Mesendoderm (in vitro differentiated cells): ENCODE measurements at regions not wholly inside any gene's neighbourhood (a gene's known extent, or its start where the extent isn't known, plus 50 kb on each side); places are given as distances from the start of the nearest gene placed in this dataset.
"Not testable (repeated sequence)": the region's sequence is repeated elsewhere in the genome, so short reads cannot be mapped to it uniquely, and the experiment has no call there.

Experiments
- DNase-seq: peaks from one replicate; pipeline ENCODE4 v3.0.0; 2013
- H2AK5ac ChIP-seq: 2 replicates; pipeline ENCODE4 v1.6.1; 2013; ENCODE audit warnings: low read length, inconsistent platforms
- H2BK120ac ChIP-seq: 2 replicates; pipeline ENCODE4 v1.6.1; 2013; ENCODE audit warnings: low read depth, mild to moderate bottlenecking, low read length, moderate library complexity, mixed read lengths
- H2BK15ac ChIP-seq: replicated peaks from 2 replicates; pipeline ENCODE4 v1.6.1; 2013; ENCODE audit warnings: low read depth, mild to moderate bottlenecking, moderate library complexity
- H2BK5ac ChIP-seq: 2 replicates; pipeline ENCODE4 v1.6.1; 2013; ENCODE audit warnings: low read length, inconsistent platforms
- H3K18ac ChIP-seq: 2 replicates; pipeline ENCODE4 v1.6.1; 2013; ENCODE audit warnings: mild to moderate bottlenecking, low read length, mixed read lengths
- H3K23ac ChIP-seq: one replicate; pipeline ENCODE4 v1.6.1; 2013; ENCODE audit warnings: low read length
- H3K27ac ChIP-seq: 2 replicates; pipeline ENCODE4 v1.5.1; 2013; ENCODE audit warnings: low read depth, mild to moderate bottlenecking, inconsistent platforms, low read length, moderate library complexity
- H3K27me3 ChIP-seq: 2 replicates; pipeline ENCODE4 v1.6.1; 2013; ENCODE audit warnings: low read length, control low read depth, mild to moderate bottlenecking, inconsistent platforms; ENCODE audit not compliant: insufficient read depth, poor library complexity
- H3K36me3 ChIP-seq: 2 replicates; pipeline ENCODE4 v1.6.1; 2013; ENCODE audit warnings: low read length, inconsistent platforms; ENCODE audit not compliant: control insufficient read depth, insufficient read depth
- H3K4ac ChIP-seq: one replicate; pipeline ENCODE4 v1.6.1; 2013; ENCODE audit warnings: low read depth, mild to moderate bottlenecking, low read length, moderate library complexity
- H3K4me1 ChIP-seq: 2 replicates; pipeline ENCODE4 v1.6.1; 2013; ENCODE audit warnings: low read depth, low read length, inconsistent platforms; ENCODE audit not compliant: control insufficient read depth
- H3K4me2 ChIP-seq: 2 replicates; pipeline ENCODE4 v1.6.1; 2013; ENCODE audit warnings: low read length
- H3K4me3 ChIP-seq: 2 replicates; pipeline ENCODE4 v1.5.1; 2013; ENCODE audit warnings: mild to moderate bottlenecking, low read length
- H3K56ac ChIP-seq: one replicate; pipeline ENCODE4 v1.6.1; 2013; ENCODE audit warnings: low read length
- H3K79me1 ChIP-seq: 2 replicates; pipeline ENCODE4 v1.6.1; 2013; ENCODE audit warnings: low read length, inconsistent platforms
- H3K79me2 ChIP-seq: 2 replicates; pipeline ENCODE4 v1.6.1; 2013; ENCODE audit warnings: mild to moderate bottlenecking, low read length; ENCODE audit not compliant: control insufficient read depth, insufficient read depth
- H3K9ac ChIP-seq: 2 replicates; pipeline ENCODE4 v1.6.1; 2013; ENCODE audit warnings: low read length, inconsistent platforms
- H4K5ac ChIP-seq: one replicate; pipeline ENCODE4 v1.6.1; 2013; ENCODE audit warnings: low read length
- H4K8ac ChIP-seq: one replicate; pipeline ENCODE4 v1.6.1; 2013; ENCODE audit warnings: low read depth, mild to moderate bottlenecking, control low read depth, low read length, moderate library complexity
- WGBS: extraction: QIAGEN DNeasy Blood & Tissue Kit; methylation state at CpG from one replicate; pipeline ENCODE4 v1.1.7; 2013; ENCODE audit warnings: low lambda C conversion rate, missing lambda C conversion rate; ENCODE audit not compliant: insufficient coverage; ENCODE audit errors: extremely low coverage; 5-methylcytosine and 5-hydroxymethylcytosine counted together

DNA sequence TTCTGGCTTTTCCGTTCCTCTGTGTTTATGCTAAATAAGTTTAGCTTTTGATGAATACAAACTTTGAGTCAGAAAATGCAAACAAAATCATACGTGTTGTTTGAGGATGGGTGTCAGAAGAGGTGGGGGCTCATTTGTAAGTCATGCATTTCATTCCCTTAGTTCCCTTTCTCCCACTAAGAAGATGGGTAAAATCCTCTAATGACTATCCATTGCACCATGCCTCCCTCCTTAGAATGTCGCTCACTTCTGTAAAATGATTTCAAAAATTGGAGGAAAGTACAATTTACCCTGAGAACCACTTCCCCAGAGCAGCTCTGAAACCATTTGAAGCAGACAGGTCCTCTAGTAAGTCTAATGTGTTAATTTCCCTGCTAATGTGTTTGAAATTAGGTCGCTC, 629.6 kb upstream of the VRK2 start:
- H3K56ac ChIP-seq, result no peak overlapping the region
- H3K4me3 ChIP-seq, result no peak overlapping the region
- H3K79me1 ChIP-seq, result no peaks in the 10 kb centered on the region
- H3K27me3 ChIP-seq, result no peaks in the 10 kb centered on the region
- no peaks in the 10 kb centered on the region for H3K36me3 ChIP-seq
- H3K9ac ChIP-seq, result no peak overlapping the region
- no peak overlapping the region for H3K4me2 ChIP-seq
- H4K5ac ChIP-seq, result no peak overlapping the region
- no peak overlapping the region for H2BK5ac ChIP-seq
- H3K79me2 ChIP-seq, result no peaks in the 10 kb centered on the region
- no peak overlapping the region for H3K4ac ChIP-seq
- H3K18ac ChIP-seq, result no peak overlapping the region
- no peak for DNase-seq
- H3K4me1 ChIP-seq, result no peaks in the 10 kb centered on the region
- WGBS, result no CpG with 5 or more reads among the region's 4 CpGs
- no peak overlapping the region for H2AK5ac ChIP-seq
- H3K23ac ChIP-seq, result no peak overlapping the region
- no peak overlapping the region for H2BK15ac ChIP-seq
- no peak overlapping the region for H2BK120ac ChIP-seq
- H4K8ac ChIP-seq, result no peak overlapping the region
- H3K27ac ChIP-seq, result no peak overlapping the region

DNA sequence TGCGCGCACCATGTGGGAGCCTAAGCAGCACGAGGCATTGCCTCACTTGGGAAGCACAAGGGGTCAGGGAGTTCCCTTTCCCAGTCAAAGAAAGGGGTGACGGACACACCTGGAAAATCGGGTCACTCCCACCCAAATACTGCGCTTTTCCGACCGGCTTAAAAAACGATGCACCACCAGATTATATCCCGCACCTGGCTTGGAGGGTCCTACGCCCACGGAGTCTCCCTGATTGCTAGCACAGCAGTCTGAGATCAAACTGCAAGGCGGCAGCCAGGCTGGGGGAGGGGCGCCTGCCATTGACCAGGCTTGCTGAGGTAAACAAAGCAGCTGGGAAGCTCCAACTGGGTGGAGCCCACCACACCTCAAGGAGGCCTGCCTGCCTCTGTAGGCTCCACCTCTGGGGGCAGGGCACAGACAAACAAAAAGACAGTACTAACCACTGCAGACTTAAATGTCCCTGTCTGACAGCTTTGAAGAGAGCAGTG, 627.7 kb upstream of the VRK2 start:
- not testable (repeated sequence) for H2AK5ac ChIP-seq, H3K4me2 ChIP-seq, H3K27ac ChIP-seq, H3K4ac ChIP-seq, H3K23ac ChIP-seq, H3K4me1 ChIP-seq, H3K18ac ChIP-seq, H2BK5ac ChIP-seq, H2BK120ac ChIP-seq, DNase-seq, H3K56ac ChIP-seq, H4K8ac ChIP-seq, H4K5ac ChIP-seq, H3K79me2 ChIP-seq, H3K4me3 ChIP-seq, H2BK15ac ChIP-seq, H3K27me3 ChIP-seq, H3K36me3 ChIP-seq, H3K9ac ChIP-seq, H3K79me1 ChIP-seq
- WGBS, result no CpG with 5 or more reads among the region's 14 CpGs

DNA sequence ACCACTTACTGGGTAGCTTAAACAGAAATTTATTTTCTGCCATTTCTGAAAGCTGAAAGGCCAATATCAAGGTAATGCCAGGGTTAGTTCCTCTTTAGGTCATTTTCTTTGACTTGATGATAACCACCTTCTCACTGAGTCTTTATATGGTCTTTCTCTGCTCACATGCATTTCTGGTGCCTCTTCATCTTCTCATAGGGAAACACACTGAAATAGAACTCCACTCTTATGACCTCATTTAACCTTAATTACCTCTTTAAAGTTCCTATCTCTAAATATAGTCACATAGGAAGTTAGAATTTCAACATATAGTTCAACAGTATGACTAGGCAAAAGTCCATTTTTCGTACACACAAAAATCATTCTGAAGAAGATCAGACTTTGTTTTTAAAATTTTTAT, 616.8 kb upstream of the VRK2 start:
- no peaks in the 10 kb centered on the region for H3K36me3 ChIP-seq
- H4K8ac ChIP-seq, result no peak overlapping the region
- H2BK5ac ChIP-seq, result no peak overlapping the region
- H3K4ac ChIP-seq, result no peak overlapping the region
- no peak overlapping the region for H3K23ac ChIP-seq
- no peaks in the 10 kb centered on the region for H3K79me2 ChIP-seq
- H3K4me2 ChIP-seq, result no peak overlapping the region
- H3K4me1 ChIP-seq, result peaks cover 1% of the 10 kb centered on the region
- H4K5ac ChIP-seq, result no peak overlapping the region
- no peak overlapping the region for H3K56ac ChIP-seq
- WGBS, result no CpG with 5 or more reads among the region's 1 CpG
- no peak for DNase-seq
- no peak overlapping the region for H2AK5ac ChIP-seq
- H3K4me3 ChIP-seq, result no peak overlapping the region
- H3K27me3 ChIP-seq, result no peaks in the 10 kb centered on the region
- no peak overlapping the region for H3K9ac ChIP-seq
- no peak overlapping the region for H2BK120ac ChIP-seq
- no peak overlapping the region for H3K27ac ChIP-seq
- no peak overlapping the region for H2BK15ac ChIP-seq
- H3K18ac ChIP-seq, result no peak overlapping the region
- H3K79me1 ChIP-seq, result no peaks in the 10 kb centered on the region

DNA sequence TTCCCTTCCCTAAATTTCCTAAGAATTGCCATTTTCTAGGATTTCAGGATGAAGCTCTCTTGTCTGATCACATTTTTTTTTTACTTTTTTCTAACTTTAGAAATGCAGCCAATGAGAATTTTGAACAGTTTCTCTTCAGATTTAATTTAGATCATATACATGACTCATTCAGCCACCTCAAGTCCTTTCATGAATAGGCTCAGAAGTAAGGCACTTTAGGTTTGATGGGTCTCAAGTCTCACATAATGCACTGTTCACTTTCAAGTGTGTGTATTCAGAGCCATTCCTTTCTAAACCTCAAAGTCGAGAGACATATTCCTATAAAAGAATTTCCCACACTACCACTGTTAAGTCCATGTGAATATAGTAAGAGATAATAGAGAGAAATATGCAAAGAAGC, 614.1 kb upstream of the VRK2 start:
- Histone ChIP-seq H3K9ac (no peak overlapping the region), H3K27me3 (no peaks in the 10 kb centered on the region), H3K79me1 (no peaks in the 10 kb centered on the region), H3K4me1 (peaks cover 1% of the 10 kb centered on the region), H3K4me3 (no peak overlapping the region), H3K79me2 (no peaks in the 10 kb centered on the region), H2AK5ac (no peak overlapping the region), H3K4ac (no peak overlapping the region), H3K23ac (no peak overlapping the region), H2BK120ac (no peak overlapping the region), H2BK5ac (no peak overlapping the region), H4K8ac (no peak overlapping the region), H4K5ac (no peak overlapping the region), H3K36me3 (no peaks in the 10 kb centered on the region), H3K18ac (no peak overlapping the region), H3K27ac (no peak overlapping the region), H3K56ac (no peak overlapping the region), H2BK15ac (no peak overlapping the region), H3K4me2 (no peak overlapping the region)
- no CpG with 5 or more reads among the region's 1 CpG for WGBS
- no peak for DNase-seq

DNA sequence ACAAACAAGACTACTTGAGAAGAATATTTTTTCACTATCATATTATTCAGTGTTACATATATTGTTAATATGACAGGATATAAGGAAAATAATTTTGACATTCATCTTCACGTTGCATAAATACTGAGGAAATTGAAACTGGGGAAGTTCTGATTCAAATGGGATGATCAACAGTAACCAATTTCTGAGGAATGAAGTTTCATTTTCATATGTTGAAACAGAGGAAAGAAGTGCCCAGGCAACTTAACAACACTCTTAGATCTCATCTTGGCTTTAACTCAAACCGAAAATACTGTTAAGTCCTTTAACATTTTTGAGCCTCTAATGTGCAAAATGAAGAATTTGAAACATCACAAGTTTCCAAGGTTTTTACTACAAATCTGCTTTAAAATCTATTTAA, 612.2 kb upstream of the VRK2 start:
- H3K56ac ChIP-seq, result no peak overlapping the region
- H3K4ac ChIP-seq, result no peak overlapping the region
- no peak overlapping the region for H2BK120ac ChIP-seq
- no peak overlapping the region for H3K4me2 ChIP-seq
- no peak overlapping the region for H4K8ac ChIP-seq
- DNase-seq, result no peak
- H3K27ac ChIP-seq, result no peak overlapping the region
- no peak overlapping the region for H2AK5ac ChIP-seq
- no peak overlapping the region for H4K5ac ChIP-seq
- H3K9ac ChIP-seq, result no peak overlapping the region
- H3K27me3 ChIP-seq, result no peaks in the 10 kb centered on the region
- H3K4me3 ChIP-seq, result no peak overlapping the region
- no peak overlapping the region for H2BK5ac ChIP-seq
- no peaks in the 10 kb centered on the region for H3K79me2 ChIP-seq
- H3K18ac ChIP-seq, result no peak overlapping the region
- H3K79me1 ChIP-seq, result no peaks in the 10 kb centered on the region
- no peaks in the 10 kb centered on the region for H3K36me3 ChIP-seq
- WGBS, result no CpG with 5 or more reads among the region's 2 CpGs
- peaks cover 1% of the 10 kb centered on the region for H3K4me1 ChIP-seq
- no peak overlapping the region for H3K23ac ChIP-seq
- no peak overlapping the region for H2BK15ac ChIP-seq

DNA sequence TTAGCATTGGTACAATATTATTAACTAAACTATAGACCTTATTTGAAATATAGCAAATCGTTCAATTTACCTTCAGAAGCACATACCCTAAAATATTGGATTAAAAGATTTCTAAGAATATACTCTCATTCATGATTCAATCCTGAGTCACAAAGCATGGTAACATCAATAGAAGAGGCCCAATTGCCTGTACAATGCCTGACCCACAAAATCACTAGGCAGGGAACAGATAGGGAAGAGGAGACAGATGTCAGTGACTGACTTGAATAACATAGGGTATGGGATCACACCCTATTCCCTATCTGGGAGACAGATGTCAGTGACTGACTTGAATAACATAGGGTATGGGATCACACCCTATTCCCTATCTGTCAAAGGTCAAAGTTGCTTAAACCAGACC, 611.6 kb upstream of the VRK2 start:
- H3K4me3 ChIP-seq, result no peak overlapping the region
- no peaks in the 10 kb centered on the region for H3K79me2 ChIP-seq

More for the DNA sequence above, 611.6 kb upstream of the VRK2 start:
- no peak overlapping the region for H3K4ac ChIP-seq
- no peak for DNase-seq
- H3K9ac ChIP-seq, result no peak overlapping the region
- H4K8ac ChIP-seq, result no peak overlapping the region
- H3K56ac ChIP-seq, result no peak overlapping the region
- no peak overlapping the region for H3K4me2 ChIP-seq
- H2AK5ac ChIP-seq, result no peak overlapping the region
- H2BK15ac ChIP-seq, result no peak overlapping the region
- H2BK120ac ChIP-seq, result no peak overlapping the region
- no CpG with 5 or more reads among the region's 1 CpG for WGBS
- no peaks in the 10 kb centered on the region for H3K27me3 ChIP-seq
- H3K18ac ChIP-seq, result no peak overlapping the region
- no peak overlapping the region for H2BK5ac ChIP-seq
- H3K27ac ChIP-seq, result no peak overlapping the region
- H3K4me1 ChIP-seq, result peaks cover 1% of the 10 kb centered on the region
- H3K36me3 ChIP-seq, result no peaks in the 10 kb centered on the region
- H3K23ac ChIP-seq, result no peak overlapping the region
- no peak overlapping the region for H4K5ac ChIP-seq
- no peaks in the 10 kb centered on the region for H3K79me1 ChIP-seq
